Fibroblast of villous mesenchyme (primary cell): ENCODE measurements at regions not wholly inside any gene's neighbourhood (a gene's known extent, or its start where the extent isn't known, plus 50 kb on each side); places are given as distances from the start of the nearest gene placed in this dataset.

Experiments
- DNase-seq: peaks from one replicate; pipeline ENCODE4 v3.0.0-alpha.2; 2010; ENCODE audit warnings: low read depth
- H3K4me3 ChIP-seq: 2 replicates; pipeline ENCODE4 v1.5.1; 2011; ENCODE audit warnings: low read depth, mild to moderate bottlenecking, low read length
- CTCF ChIP-seq: IDR thresholded peaks from 2 replicates; pipeline ENCODE4 v1.5.1; 2012; ENCODE audit warnings: low read depth, mild to moderate bottlenecking, low read length; ENCODE audit not compliant: insufficient read depth

GRCh38 chr12:77323788-77324415 lies 258.5 kb upstream of the E2F7 start:
- no peak overlapping the region for H3K4me3 ChIP-seq
- no peak for TF ChIP-seq CTCF
- DNase-seq = no peak

- TF ChIP-seq CTCF = no peak
- no peak for DNase-seq
- no peak overlapping the region for H3K4me3 ChIP-seq
Measured at GRCh38 chr12:77319166-77319565, 253.8 kb upstream of the E2F7 start.

GRCh38 chr12:77315407-77315806 lies 250.0 kb upstream of the E2F7 start:
- no peak for TF ChIP-seq CTCF
- no peak for DNase-seq
- no peak overlapping the region for H3K4me3 ChIP-seq

GRCh38 chr12:77314378-77315052 lies 249.1 kb upstream of the E2F7 start:
- TF ChIP-seq CTCF = no peak
- no peak overlapping the region for H3K4me3 ChIP-seq
- DNase-seq = peak; percentile 15

GRCh38 chr12:77308056-77308455 lies 242.7 kb upstream of the E2F7 start:
- TF ChIP-seq CTCF = no peak
- no peak overlapping the region for H3K4me3 ChIP-seq
- no peak for DNase-seq

GRCh38 chr12:77300811-77301210 lies 235.4 kb upstream of the E2F7 start:
- no peak for DNase-seq
- TF ChIP-seq CTCF = no peak
- no peak overlapping the region for H3K4me3 ChIP-seq
